Astrocyte of the spinal cord (primary cell): ENCODE measurements at regions not wholly inside any gene's neighbourhood (a gene's known extent, or its start where the extent isn't known, plus 50 kb on each side); places are given as distances from the start of the nearest gene placed in this dataset.

Experiments used
- DNase-seq: peaks from one replicate; pipeline ENCODE4 v3.0.0; 2011; ENCODE audit warnings: low read depth, low spot score
- H3K4me3 ChIP-seq: 2 replicates; pipeline ENCODE4 v1.5.1; 2011; ENCODE audit warnings: low read depth, mild to moderate bottlenecking, low read length, moderate library complexity
- in situ Hi-C: cut with HindIII; loops from 2 replicates; pipeline ENCODE4 v1.10.0; 2017; ENCODE audit warnings: low sequenced_read_pairs
- TF ChIP-seq, protein P1 (sequence below): IDR thresholded peaks from 2 replicates; pipeline ENCODE4 v1.5.1; 2012; ENCODE audit warnings: low read depth, mild to moderate bottlenecking, low read length, inconsistent platforms

DNA sequence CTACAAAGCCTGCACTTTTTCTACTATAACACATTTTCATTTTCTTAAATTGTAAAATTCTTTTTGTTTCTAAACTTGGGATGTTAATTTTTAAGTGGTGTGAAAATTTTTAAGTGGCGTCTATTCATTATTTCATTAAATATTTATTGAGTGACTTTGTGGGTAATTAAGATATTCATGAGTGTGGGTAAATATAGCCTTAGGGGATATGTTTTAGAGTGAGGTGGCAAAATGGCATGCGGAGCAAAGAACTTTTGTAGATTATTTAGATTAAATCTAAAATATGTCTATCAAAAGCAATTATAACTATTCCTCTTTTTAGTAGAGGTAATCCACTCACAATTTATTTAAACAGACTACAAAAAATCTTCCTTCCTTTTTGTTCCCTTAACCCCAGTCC lies 188.4 kb downstream of the PCSK1 start:
- no peak overlapping the region for H3K4me3 ChIP-seq
- DNase-seq = no peak
- TF ChIP-seq, protein P1, sequence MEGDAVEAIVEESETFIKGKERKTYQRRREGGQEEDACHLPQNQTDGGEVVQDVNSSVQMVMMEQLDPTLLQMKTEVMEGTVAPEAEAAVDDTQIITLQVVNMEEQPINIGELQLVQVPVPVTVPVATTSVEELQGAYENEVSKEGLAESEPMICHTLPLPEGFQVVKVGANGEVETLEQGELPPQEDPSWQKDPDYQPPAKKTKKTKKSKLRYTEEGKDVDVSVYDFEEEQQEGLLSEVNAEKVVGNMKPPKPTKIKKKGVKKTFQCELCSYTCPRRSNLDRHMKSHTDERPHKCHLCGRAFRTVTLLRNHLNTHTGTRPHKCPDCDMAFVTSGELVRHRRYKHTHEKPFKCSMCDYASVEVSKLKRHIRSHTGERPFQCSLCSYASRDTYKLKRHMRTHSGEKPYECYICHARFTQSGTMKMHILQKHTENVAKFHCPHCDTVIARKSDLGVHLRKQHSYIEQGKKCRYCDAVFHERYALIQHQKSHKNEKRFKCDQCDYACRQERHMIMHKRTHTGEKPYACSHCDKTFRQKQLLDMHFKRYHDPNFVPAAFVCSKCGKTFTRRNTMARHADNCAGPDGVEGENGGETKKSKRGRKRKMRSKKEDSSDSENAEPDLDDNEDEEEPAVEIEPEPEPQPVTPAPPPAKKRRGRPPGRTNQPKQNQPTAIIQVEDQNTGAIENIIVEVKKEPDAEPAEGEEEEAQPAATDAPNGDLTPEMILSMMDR = no peak
- in situ Hi-C loops = no loop called here

DNA sequence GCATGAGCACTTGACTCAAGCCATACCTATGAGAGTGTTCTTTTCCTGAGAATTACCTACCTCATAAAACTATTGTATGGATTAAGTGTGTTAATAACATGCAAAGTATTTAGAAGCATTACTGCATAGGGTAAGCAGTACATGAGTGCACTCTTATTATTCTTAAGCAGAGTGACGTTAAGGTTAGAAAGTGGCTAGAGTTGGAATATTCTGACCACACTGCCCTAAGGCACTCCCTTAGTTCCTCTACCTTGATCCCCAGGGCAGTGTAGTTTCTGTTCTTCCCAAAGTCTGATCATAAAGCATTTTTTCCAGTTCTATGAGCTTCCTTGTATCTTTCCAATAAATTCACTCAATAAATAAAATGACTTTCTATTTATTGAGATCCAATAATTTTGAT lies 189.2 kb downstream of the PCSK1 start:
- H3K4me3 ChIP-seq = no peak overlapping the region
- TF ChIP-seq, protein P1 = no peak
- DNase-seq = no peak
- in situ Hi-C loops = no loop called here

DNA sequence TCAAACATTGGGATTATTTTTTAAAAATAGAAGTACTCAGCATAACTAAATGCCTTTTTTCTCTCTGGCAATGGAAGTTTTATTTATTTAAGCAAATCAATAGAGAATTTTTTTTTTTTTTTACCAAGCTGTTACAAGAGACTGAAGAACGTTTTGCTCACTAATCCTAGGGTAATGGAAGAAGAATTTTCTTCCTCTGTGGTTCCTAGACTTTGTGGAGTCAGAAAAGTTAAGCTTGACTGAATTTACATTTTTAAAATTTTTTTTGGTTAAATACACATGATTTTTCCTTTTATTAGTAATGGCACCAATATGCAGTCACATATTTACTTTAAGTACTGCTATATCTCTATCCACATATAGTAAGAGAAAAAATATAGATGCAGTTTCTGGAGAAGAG lies 189.8 kb downstream of the PCSK1 start:
- no peak for DNase-seq
- in situ Hi-C loops = no loop called here
- no peak overlapping the region for H3K4me3 ChIP-seq
- TF ChIP-seq, protein P1 = no peak

DNA sequence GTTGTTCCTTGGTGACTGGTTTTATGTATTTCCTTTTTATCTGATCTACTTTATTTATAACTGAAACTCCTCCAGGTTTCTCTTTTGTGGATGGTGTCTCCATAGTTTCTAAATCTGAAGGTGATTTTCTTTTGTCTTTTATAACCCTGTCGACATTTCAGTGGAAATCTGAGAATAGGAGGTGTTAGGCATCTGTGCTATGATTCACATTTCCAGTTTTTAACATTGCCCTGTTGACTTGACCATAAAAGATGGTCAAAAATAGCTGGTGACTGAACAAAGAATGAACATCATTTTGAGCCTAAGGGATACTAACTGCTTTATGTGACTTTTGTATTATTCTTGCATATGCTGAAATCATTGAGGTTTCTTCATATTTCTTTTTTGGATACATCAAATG lies 190.5 kb downstream of the PCSK1 start:
- DNase-seq = no peak
- TF ChIP-seq, protein P1 = no peak
- no peak overlapping the region for H3K4me3 ChIP-seq
- in situ Hi-C loops = no loop called here

DNA sequence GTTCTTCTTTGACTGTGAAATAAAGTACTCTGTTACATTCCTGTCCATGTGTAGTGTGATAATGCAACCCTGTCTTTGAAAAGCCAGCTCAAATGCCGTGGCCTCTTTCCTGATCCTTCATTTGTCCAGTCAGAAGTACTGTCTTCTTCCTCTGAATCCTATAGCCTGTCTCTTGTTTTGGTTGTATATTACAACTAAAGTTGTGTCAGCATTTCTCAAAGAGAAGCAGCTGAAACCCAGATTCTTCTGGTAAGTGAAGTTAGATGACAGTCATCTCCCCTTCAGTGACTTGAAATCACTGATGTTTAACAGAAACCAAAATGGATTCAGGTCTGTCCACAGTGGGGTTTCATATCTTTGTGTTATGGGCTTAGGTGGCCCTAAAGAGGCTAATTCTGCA lies 196.2 kb downstream of the PCSK1 start:
- TF ChIP-seq, protein P1 = no peak
- DNase-seq = no peak
- in situ Hi-C loops = no loop called here
- H3K4me3 ChIP-seq = no peak overlapping the region

DNA sequence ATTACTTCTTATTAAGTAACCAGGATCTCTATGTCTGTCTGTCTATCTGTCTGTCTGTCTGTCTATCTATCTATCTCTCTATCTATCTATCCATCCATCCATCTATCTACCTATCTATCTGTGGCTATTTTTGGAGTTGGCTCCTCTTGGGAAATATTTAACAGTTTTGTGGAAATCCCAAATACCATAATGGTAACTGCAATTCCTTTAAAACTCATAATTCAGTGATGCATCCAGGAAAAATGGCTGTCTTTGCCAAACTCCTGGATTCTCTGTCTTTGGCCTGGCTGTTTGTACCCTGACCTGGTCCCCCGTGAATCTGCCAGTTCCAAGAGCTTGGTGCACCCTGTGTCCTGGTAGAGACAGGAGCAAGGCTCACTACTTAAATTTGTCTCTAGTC lies 197.0 kb downstream of the PCSK1 start:
- in situ Hi-C loops = no loop called here
- TF ChIP-seq, protein P1 = no peak
- no peak overlapping the region for H3K4me3 ChIP-seq
- DNase-seq = no peak
